HepG2 (cell line): ENCODE measurements at regions not wholly inside any gene's neighbourhood (a gene's known extent, or its start where the extent isn't known, plus 50 kb on each side); places are given as distances from the start of the nearest gene placed in this dataset.

ENCODE experiments used
- ATAC-seq: fragments of 200-7000 bp; cut with Tn5 transposase; 3 replicates; pipeline ENCODE4 v1.9.1; 2020; ENCODE audit warnings: mild to moderate bottlenecking, moderate library complexity
- BruUV-seq: library from RNA; stranded (reverse); fragments of 400-500 nt; replicated peaks from 2 replicates; lab custom pipeline; 2021; lab: Mats Ljungman, UMichigan
- CTCF ChIA-PET: fragments of 300-600 bp; formaldehyde crosslinking; extraction: SDS; loops from one replicate; lab custom pipeline; 2021; ENCODE audit warnings: low total read pairs, inconsistent platforms, low intra/inter-chr PET ratio; lab: Yijun Ruan, JAX
- POLR2A ChIA-PET: fragments of 350-600 bp; sonication (Branson Sonifier 250); formaldehyde crosslinking; loops from one replicate; lab custom pipeline; 2020; ENCODE audit warnings: antibody characterized with exemption, inconsistent platforms; lab: Yijun Ruan, JAX
- DNase-seq: peaks from one replicate; pipeline ENCODE4 v3.0.0-alpha.2; 2015; ENCODE audit warnings: low spot score
- FAIRE-seq: peaks from 3 replicates; lab custom pipeline; 2011; peaks lifted over from hg19 to GRCh38; lab: Jason Lieb, UNC
- H2AFZ ChIP-seq: one replicate; pipeline ENCODE4 v1.6.1; 2011; ENCODE audit warnings: low read length, inconsistent platforms
- H3K27ac ChIP-seq: fragments of 300-600 bp; 3 replicates; pipeline ENCODE4 v1.8.0; 2011; ENCODE audit warnings: mixed run types, mild to moderate bottlenecking, mixed read lengths, low read length, inconsistent platforms; ENCODE audit not compliant: insufficient read depth; ENCODE audit errors: extremely low read length
- H3K27me3 ChIP-seq, 2 experiments: fragments of 200-600 bp in 1 of 2; 2 replicates in 1 of 2; 3 replicates in 1 of 2; pipeline versions ENCODE4 v1.6.0 to v1.8.0; 2011; ENCODE audit warnings: low read length in 2 of 2, mild to moderate bottlenecking in 2 of 2, moderate library complexity in 2 of 2, inconsistent platforms in 1 of 2; ENCODE audit not compliant: insufficient read depth in 2 of 2, control insufficient read depth in 1 of 2
- H3K36me3 ChIP-seq, 2 experiments: fragments of 200-600 bp in 1 of 2; replicated peaks in 1 of 2; 2 replicates in 1 of 2; 3 replicates in 1 of 2; pipeline versions ENCODE4 v1.5.1 to v1.8.0; 2011; ENCODE audit warnings: low read length in 2 of 2, inconsistent platforms in 1 of 2; ENCODE audit not compliant: insufficient read depth in 2 of 2, control insufficient read depth in 1 of 2
- H3K4me1 ChIP-seq: 2 replicates; pipeline ENCODE4 v1.5.1; 2012; ENCODE audit warnings: low read length, inconsistent platforms; ENCODE audit not compliant: insufficient read depth
- H3K4me2 ChIP-seq: 2 replicates; pipeline ENCODE4 v1.6.0; 2011; ENCODE audit warnings: low read depth, low read length, inconsistent platforms
- H3K4me3 ChIP-seq, 3 experiments: fragments of 200-600 bp in 1 of 3; sonication (generic), shearing (Covaris generic) in 1 of 3; replicated peaks in 1 of 3; 2 replicates each; pipeline ENCODE4 v1.5.1; 2011 to 2016; ENCODE audit warnings: low read length in 3 of 3, inconsistent platforms in 2 of 3, low read depth in 2 of 3, mild to moderate bottlenecking in 2 of 3, control low read depth in 1 of 3, mixed read lengths in 1 of 3; ENCODE audit not compliant: insufficient read depth in 1 of 3
- H3K79me2 ChIP-seq: one replicate; pipeline ENCODE4 v1.6.1; 2011; ENCODE audit warnings: low read length, inconsistent platforms; ENCODE audit not compliant: insufficient read depth
- H3K9ac ChIP-seq: 2 replicates; pipeline ENCODE4 v1.6.0; 2011; ENCODE audit warnings: mild to moderate bottlenecking, low read depth, low read length, inconsistent platforms; ENCODE audit not compliant: insufficient read depth
- H3K9me3 ChIP-seq: 2 replicates; pipeline ENCODE4 v1.5.1; 2012; ENCODE audit warnings: mild to moderate bottlenecking, low read length
- H4K20me1 ChIP-seq: 2 replicates; pipeline ENCODE4 v1.6.0; 2011; ENCODE audit warnings: inconsistent platforms, mild to moderate bottlenecking, low read length, moderate library complexity; ENCODE audit not compliant: insufficient read depth
- ARNT2 ChIP-seq: sonication (generic); formaldehyde crosslinking; IDR thresholded peaks from 2 replicates; pipeline ENCODE4 v1.8.0; 2022; ENCODE audit warnings: mild to moderate bottlenecking, low read depth, missing genetic modification reagents, moderate library complexity
- ARNTL ChIP-seq: sonication (generic); formaldehyde crosslinking; IDR thresholded peaks from 2 replicates; pipeline ENCODE4 v1.4.0; 2020; ENCODE audit warnings: mild to moderate bottlenecking, missing genetic modification reagents
- CBX2 ChIP-seq, 2 experiments: fragments of 200-600 bp in 1 of 2; sonication (generic); formaldehyde crosslinking in 1 of 2; IDR thresholded peaks; 2 replicates each; pipeline versions ENCODE4 v1.7.0 to v1.8.1; 2018 to 2022; ENCODE audit warnings: low read depth in 2 of 2, low read length in 1 of 2, mild to moderate bottlenecking in 1 of 2, missing genetic modification reagents in 1 of 2
- CENPBD1 ChIP-seq: sonication (generic); formaldehyde crosslinking; IDR thresholded peaks from 2 replicates; pipeline ENCODE4 v1.8.0; 2022; ENCODE audit warnings: missing genetic modification reagents, low read depth, mild to moderate bottlenecking, borderline replicate concordance
- FOSL1 ChIP-seq: sonication (generic); formaldehyde crosslinking; IDR thresholded peaks from 2 replicates; pipeline ENCODE4 v1.9.0; 2021; ENCODE audit warnings: missing genetic modification reagents, borderline replicate concordance
- GATA4 ChIP-seq: sonication (generic); IDR thresholded peaks from 2 replicates; pipeline ENCODE4 v1.6.1; 2016; ENCODE audit warnings: antibody characterized with exemption, low read depth, borderline replicate concordance
- KLF13 ChIP-seq: sonication (generic); formaldehyde crosslinking; IDR thresholded peaks from 2 replicates; pipeline ENCODE4 v1.4.0; 2020; ENCODE audit warnings: mild to moderate bottlenecking, missing genetic modification reagents
- MZF1 ChIP-seq: sonication (generic); formaldehyde crosslinking; IDR thresholded peaks from 2 replicates; pipeline ENCODE4 v1.8.1; 2023; ENCODE audit warnings: mild to moderate bottlenecking, missing genetic modification reagents, borderline replicate concordance
- NR2F2 ChIP-seq: IDR thresholded peaks from 2 replicates; pipeline ENCODE4 v1.6.1; 2012; ENCODE audit warnings: low read depth, inconsistent platforms, borderline replicate concordance
- PHB2 ChIP-seq: fragments of 450-650 bp; IDR thresholded peaks from 2 replicates; pipeline ENCODE4 v1.6.1; 2018; ENCODE audit not compliant: partially characterized antibody
- PITX1 ChIP-seq: sonication (generic); formaldehyde crosslinking; IDR thresholded peaks from 2 replicates; pipeline ENCODE4 v1.5.1; 2020; ENCODE audit warnings: mild to moderate bottlenecking, missing genetic modification reagents
- RFX3 ChIP-seq: IDR thresholded peaks from 2 replicates; pipeline ENCODE4 v1.6.1; 2016; ENCODE audit warnings: missing biosample characterization, missing genetic modification reagents
- SIN3B ChIP-seq: fragments of 150-350 bp; IDR thresholded peaks from 2 replicates; pipeline ENCODE4 v1.6.1; 2014; ENCODE audit warnings: low read length
- SRY ChIP-seq: sonication (generic); formaldehyde crosslinking; IDR thresholded peaks from 2 replicates; pipeline ENCODE4 v1.8.0; 2022; ENCODE audit warnings: mild to moderate bottlenecking, missing genetic modification reagents
- YEATS4 ChIP-seq: sonication (generic); formaldehyde crosslinking; IDR thresholded peaks from 2 replicates; pipeline ENCODE4 v1.4.0; 2020; ENCODE audit warnings: missing genetic modification reagents, borderline replicate concordance
- ZBTB39 ChIP-seq: sonication (generic); formaldehyde crosslinking; IDR thresholded peaks from 2 replicates; pipeline ENCODE4 v1.5.0; 2020; ENCODE audit warnings: missing genetic modification reagents
- ZNF446 ChIP-seq: sonication (generic); formaldehyde crosslinking; IDR thresholded peaks from 2 replicates; pipeline ENCODE4 v1.5.0; 2020; ENCODE audit warnings: mild to moderate bottlenecking, missing genetic modification reagents
- ZNF510 ChIP-seq: sonication (generic); formaldehyde crosslinking; IDR thresholded peaks from 2 replicates; pipeline ENCODE4 v1.4.0; 2020; ENCODE audit warnings: low read depth, mild to moderate bottlenecking, missing genetic modification reagents
- ZNF569 ChIP-seq: sonication (generic); formaldehyde crosslinking; IDR thresholded peaks from 2 replicates; pipeline ENCODE4 v1.5.0; 2020; ENCODE audit warnings: mild to moderate bottlenecking, missing genetic modification reagents, moderate library complexity, borderline replicate concordance
- ZNF576 ChIP-seq: sonication (generic); formaldehyde crosslinking; IDR thresholded peaks from 2 replicates; pipeline ENCODE4 v1.4.0; 2020; ENCODE audit warnings: mild to moderate bottlenecking, missing genetic modification reagents
- ZNF674 ChIP-seq: sonication (generic); formaldehyde crosslinking; IDR thresholded peaks from 2 replicates; pipeline ENCODE4 v1.5.0; 2020; ENCODE audit warnings: low read depth, mild to moderate bottlenecking, missing genetic modification reagents
- ZNF792 ChIP-seq: IDR thresholded peaks from 2 replicates; pipeline ENCODE4 v1.6.1; 2016
- WGBS: methylation state at CpG from one replicate; pipeline ENCODE4 v1.1.6; 2017; ENCODE audit warnings: low lambda C conversion rate; 5-methylcytosine and 5-hydroxymethylcytosine counted together
- in situ Hi-C: cut with HindIII; loops from 2 replicates; pipeline ENCODE4 v1.10.0; 2017; ENCODE audit warnings: low pct_unique_long_range_greater_than_20kb; ENCODE audit not compliant: extremely low pct_ligation_motif_present
- intact Hi-C: fragments of 100-400 bp; cut with micrococcal nuclease; formaldehyde crosslinking; loops from one replicate; pipeline ENCODE4 v1.10.0; 2022; ENCODE audit not compliant: unreplicated experiment

GRCh38 chr18:49672853-49673252 lies 111.0 kb downstream of the LIPG start (continued):
- TF ChIP-seq SIN3B = no peak
- no peak for TF ChIP-seq FOSL1 (CRISPR knock-in tag)
- no peak for TF ChIP-seq ARNT2 (CRISPR knock-in tag)
- no peak for TF ChIP-seq NR2F2
- TF ChIP-seq ARNTL (CRISPR knock-in tag) = no peak
- no peak for TF ChIP-seq ZNF510 (CRISPR knock-in tag)
- TF ChIP-seq CENPBD1 (CRISPR knock-in tag) = no peak
- TF ChIP-seq SRY (CRISPR knock-in tag) = no peak
- TF ChIP-seq, all 625 proteins: peak for 0

GRCh38 chr18:49669403-49669802 lies 107.5 kb downstream of the LIPG start:
- no TSS peak for BruUV-seq
- H3K27me3 ChIP-seq = peaks cover 2 to 35% of the 10 kb centered on the region in 2 experiments; a peak in 3 of 5 replicates
- no peak for DNase-seq
- CTCF ChIA-PET = no interaction called here
- H3K4me2 ChIP-seq = no peak overlapping the region
- 66% methylated on average over 5 of the region's 5 CpGs for WGBS
- no peak overlapping the region for H3K27ac ChIP-seq
- no peaks in the 10 kb centered on the region for H3K9me3 ChIP-seq
- FAIRE-seq = no peak
- in situ Hi-C loops = no loop called here
- H3K36me3 ChIP-seq = no peaks in the 10 kb centered on the region
- POLR2A ChIA-PET = no interaction called here
- H3K79me2 ChIP-seq = no peaks in the 10 kb centered on the region
- no peak overlapping the region for H3K4me3 ChIP-seq
- no peak for ATAC-seq
- no peak overlapping the region for H2AFZ ChIP-seq
- intact Hi-C loops = no loop called here
- no peaks in the 10 kb centered on the region for H3K4me1 ChIP-seq
- H4K20me1 ChIP-seq = no peaks in the 10 kb centered on the region
- no peak overlapping the region for H3K9ac ChIP-seq
- TF ChIP-seq KLF13 (no peak), YEATS4 (CRISPR knock-in tag) (no peak), CENPBD1 (CRISPR knock-in tag) (no peak), ZNF576 (CRISPR knock-in tag) (no peak), PITX1 (CRISPR knock-in tag) (no peak), GATA4 (no peak), ZNF792 (CRISPR knock-in tag) (no peak), ZNF510 (CRISPR knock-in tag) (no peak), PHB2 (no peak), ZNF674 (CRISPR knock-in tag) (no peak), MZF1 (no peak), ZNF569 (CRISPR knock-in tag) (no peak), RFX3 (CRISPR knock-in tag) (no peak), ZNF446 (CRISPR knock-in tag) (no peak), ZBTB39 (CRISPR knock-in tag) (no peak), CBX2 (IDR thresholded peaks at IDR 0.05; ENCODE audit: low read depth, low read length) (no peak), CBX2 (CRISPR knock-in tag; IDR thresholded peaks at IDR 0.05; ENCODE audit: low read depth) (no peak)
